GM23338 (cell line): ENCODE measurements at regions not wholly inside any gene's neighbourhood (a gene's known extent, or its start where the extent isn't known, plus 50 kb on each side); places are given as distances from the start of the nearest gene placed in this dataset.
A peak's percentile ranks its signal among the peaks of the same experiment; 100 is the strongest.

Source experiments
- ATAC-seq: fragments of 200-7000 bp; cut with Tn5 transposase; 3 replicates; pipeline ENCODE4 v1.9.1; 2020
- DNase-seq: peaks from one replicate; pipeline ENCODE4 v3.0.0-alpha.2; 2015; ENCODE audit warnings: low spot score
- H2AFZ ChIP-seq: fragments of 200-600 bp; sonication (generic); 2 replicates; pipeline ENCODE4 v1.8.0; 2016; ENCODE audit warnings: antibody characterized with exemption, mild to moderate bottlenecking, moderate library complexity
- H3F3A ChIP-seq: fragments of 200-600 bp; sonication (generic); replicated peaks from 2 replicates; pipeline ENCODE4 v1.8.0; 2017; ENCODE audit warnings: antibody characterized with exemption, mixed run types, low read depth
- H3K27ac ChIP-seq: fragments of 200-600 bp; sonication (generic); 2 replicates; pipeline ENCODE4 v1.6.1; 2016; ENCODE audit warnings: low read depth
- H3K27me3 ChIP-seq: fragments of 200-600 bp; sonication (generic); 2 replicates; pipeline ENCODE4 v1.8.0; 2016; ENCODE audit warnings: mild to moderate bottlenecking, mixed run types, moderate library complexity; ENCODE audit not compliant: insufficient read depth
- H3K36me3 ChIP-seq: fragments of 200-600 bp; sonication (generic); 2 replicates; pipeline ENCODE4 v1.8.0; 2016; ENCODE audit warnings: mild to moderate bottlenecking; ENCODE audit not compliant: insufficient read depth
- H3K4me1 ChIP-seq: fragments of 200-600 bp; sonication (generic); 2 replicates; pipeline ENCODE4 v1.8.0; 2016; ENCODE audit warnings: mild to moderate bottlenecking, moderate library complexity; ENCODE audit not compliant: insufficient read depth
- H3K4me2 ChIP-seq: fragments of 200-600 bp; sonication (generic); 2 replicates; pipeline ENCODE4 v1.7.1; 2017; ENCODE audit warnings: mixed run types
- H3K4me3 ChIP-seq: fragments of 200-600 bp; sonication (generic); 2 replicates; pipeline ENCODE4 v1.6.1; 2016; ENCODE audit warnings: mixed run types
- H3K79me2 ChIP-seq: fragments of 200-600 bp; sonication (generic); replicated peaks from 2 replicates; pipeline ENCODE4 v1.8.0; 2017; ENCODE audit warnings: mild to moderate bottlenecking; ENCODE audit not compliant: insufficient read depth
- H3K9me2 ChIP-seq: fragments of 200-600 bp; sonication (generic); 2 replicates; pipeline ENCODE4 v1.8.0; 2017; ENCODE audit not compliant: insufficient read depth
- H4K20me1 ChIP-seq: fragments of 200-600 bp; sonication (generic); replicated peaks from 2 replicates; pipeline ENCODE4 v1.8.0; 2017; ENCODE audit warnings: mild to moderate bottlenecking; ENCODE audit not compliant: insufficient read depth
- H3K27ac Mint-ChIP-seq: 2 replicates; pipeline ENCODE4 v1.8.0; 2020; ENCODE audit warnings: inconsistent platforms, mild to moderate bottlenecking, moderate library complexity, mixed read lengths
- H3K27me3 Mint-ChIP-seq: 3 replicates; pipeline ENCODE4 v1.8.0; 2022; ENCODE audit warnings: low read depth, mild to moderate bottlenecking, moderate library complexity, mixed read lengths, inconsistent platforms; ENCODE audit not compliant: insufficient read depth, poor library complexity
- H3K36me3 Mint-ChIP-seq: 3 replicates; pipeline ENCODE4 v1.8.0; 2021; ENCODE audit warnings: low read depth, mild to moderate bottlenecking, inconsistent platforms, moderate library complexity, mixed read lengths
- H3K4me1 Mint-ChIP-seq: 3 replicates; pipeline ENCODE4 v1.8.0; 2020; ENCODE audit warnings: mild to moderate bottlenecking, inconsistent platforms, mixed read lengths
- H3K4me3 Mint-ChIP-seq: 3 replicates; pipeline ENCODE4 v1.8.0; 2021; ENCODE audit warnings: moderate library complexity, mild to moderate bottlenecking, inconsistent platforms, mixed read lengths
- H3K9me3 Mint-ChIP-seq: 3 replicates; pipeline ENCODE4 v1.8.0; 2020; ENCODE audit warnings: moderate library complexity, mild to moderate bottlenecking, inconsistent platforms, mixed read lengths
- CREB1 ChIP-seq: fragments of 250-450 bp; sonication (Bioruptor Pico); IDR thresholded peaks from 2 replicates; pipeline ENCODE4 v1.5.0; 2020; ENCODE audit warnings: low read depth, mild to moderate bottlenecking, moderate library complexity
- EZH2 ChIP-seq: fragments of 200-600 bp; sonication (generic); IDR thresholded peaks from one replicate; pipeline ENCODE4 v1.8.0; 2017; ENCODE audit warnings: antibody characterized with exemption, mild to moderate bottlenecking, low read depth; ENCODE audit not compliant: unreplicated experiment
- EZH2phosphoT487 ChIP-seq: fragments of 200-600 bp; sonication (generic); IDR thresholded peaks from one replicate; pipeline ENCODE4 v1.8.1; 2018; ENCODE audit warnings: antibody characterized with exemption; ENCODE audit not compliant: unreplicated experiment
- JUNB ChIP-seq: IDR thresholded peaks from one replicate; pipeline ENCODE4 v1.6.1; 2016; ENCODE audit warnings: antibody characterized with exemption; ENCODE audit not compliant: unreplicated experiment
- NANOG ChIP-seq: IDR thresholded peaks from 2 replicates; pipeline ENCODE4 v1.6.1; 2016; ENCODE audit warnings: antibody characterized with exemption, borderline replicate concordance
- POLR2AphosphoS5 ChIP-seq: IDR thresholded peaks from 2 replicates; pipeline ENCODE4 v1.6.1; 2016; ENCODE audit warnings: antibody characterized with exemption, low read depth
- ZNF331 ChIP-seq: fragments of 250-450 bp; sonication (Bioruptor Pico); IDR thresholded peaks from 2 replicates; pipeline ENCODE4 v1.5.0; 2020; ENCODE audit warnings: low read depth, mild to moderate bottlenecking, moderate library complexity
- TF ChIP-seq, protein P1 (sequence below): IDR thresholded peaks from one replicate; pipeline ENCODE4 v1.6.1; 2018; ENCODE audit warnings: antibody characterized with exemption; ENCODE audit not compliant: unreplicated experiment
- TF ChIP-seq, protein P2 (sequence below): fragments of 250-450 bp; sonication (Bioruptor Pico); IDR thresholded peaks from 2 replicates; pipeline ENCODE4 v1.5.0; 2020; ENCODE audit warnings: mild to moderate bottlenecking, moderate library complexity
- TF ChIP-seq, protein P3 (sequence below): IDR thresholded peaks from 2 replicates; pipeline ENCODE4 v1.6.1; 2016; ENCODE audit warnings: antibody characterized with exemption

DNA sequence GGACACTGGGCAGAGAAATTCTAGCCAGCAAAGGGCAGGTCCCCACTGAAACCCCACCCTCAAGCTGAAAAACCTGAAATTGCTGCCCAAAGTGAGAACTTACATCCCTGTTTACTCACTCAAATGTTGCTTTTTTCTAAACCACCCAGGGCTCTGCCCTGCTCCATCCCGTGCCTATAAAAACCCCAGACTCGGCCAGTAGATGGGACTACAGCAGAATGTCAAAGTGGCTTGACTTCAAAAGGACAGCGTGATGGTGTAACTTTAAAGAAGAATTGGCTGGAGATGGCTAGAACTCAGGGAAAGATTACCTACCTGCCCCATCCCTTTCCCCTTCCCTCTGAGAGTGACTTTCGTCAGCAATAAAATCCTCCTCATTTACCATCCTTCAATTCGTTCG, 246.9 kb downstream of the PYDC2 start:
- no peaks in the 10 kb centered on the region for H4K20me1 ChIP-seq
- H3K9me3 Mint-ChIP-seq = peaks cover 4% of the 10 kb centered on the region; the same call in 1 of the 3 replicates
- peaks cover 12% of the 10 kb centered on the region; the same call in 2 of the 3 replicates for H3K36me3 Mint-ChIP-seq
- TF ChIP-seq ZNF331 = no peak
- no peak for TF ChIP-seq JUNB
- no peak for TF ChIP-seq POLR2AphosphoS5
- no peak for TF ChIP-seq EZH2
- TF ChIP-seq, protein P1, sequence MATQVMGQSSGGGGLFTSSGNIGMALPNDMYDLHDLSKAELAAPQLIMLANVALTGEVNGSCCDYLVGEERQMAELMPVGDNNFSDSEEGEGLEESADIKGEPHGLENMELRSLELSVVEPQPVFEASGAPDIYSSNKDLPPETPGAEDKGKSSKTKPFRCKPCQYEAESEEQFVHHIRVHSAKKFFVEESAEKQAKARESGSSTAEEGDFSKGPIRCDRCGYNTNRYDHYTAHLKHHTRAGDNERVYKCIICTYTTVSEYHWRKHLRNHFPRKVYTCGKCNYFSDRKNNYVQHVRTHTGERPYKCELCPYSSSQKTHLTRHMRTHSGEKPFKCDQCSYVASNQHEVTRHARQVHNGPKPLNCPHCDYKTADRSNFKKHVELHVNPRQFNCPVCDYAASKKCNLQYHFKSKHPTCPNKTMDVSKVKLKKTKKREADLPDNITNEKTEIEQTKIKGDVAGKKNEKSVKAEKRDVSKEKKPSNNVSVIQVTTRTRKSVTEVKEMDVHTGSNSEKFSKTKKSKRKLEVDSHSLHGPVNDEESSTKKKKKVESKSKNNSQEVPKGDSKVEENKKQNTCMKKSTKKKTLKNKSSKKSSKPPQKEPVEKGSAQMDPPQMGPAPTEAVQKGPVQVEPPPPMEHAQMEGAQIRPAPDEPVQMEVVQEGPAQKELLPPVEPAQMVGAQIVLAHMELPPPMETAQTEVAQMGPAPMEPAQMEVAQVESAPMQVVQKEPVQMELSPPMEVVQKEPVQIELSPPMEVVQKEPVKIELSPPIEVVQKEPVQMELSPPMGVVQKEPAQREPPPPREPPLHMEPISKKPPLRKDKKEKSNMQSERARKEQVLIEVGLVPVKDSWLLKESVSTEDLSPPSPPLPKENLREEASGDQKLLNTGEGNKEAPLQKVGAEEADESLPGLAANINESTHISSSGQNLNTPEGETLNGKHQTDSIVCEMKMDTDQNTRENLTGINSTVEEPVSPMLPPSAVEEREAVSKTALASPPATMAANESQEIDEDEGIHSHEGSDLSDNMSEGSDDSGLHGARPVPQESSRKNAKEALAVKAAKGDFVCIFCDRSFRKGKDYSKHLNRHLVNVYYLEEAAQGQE = no peak
- TF ChIP-seq, protein P2, sequence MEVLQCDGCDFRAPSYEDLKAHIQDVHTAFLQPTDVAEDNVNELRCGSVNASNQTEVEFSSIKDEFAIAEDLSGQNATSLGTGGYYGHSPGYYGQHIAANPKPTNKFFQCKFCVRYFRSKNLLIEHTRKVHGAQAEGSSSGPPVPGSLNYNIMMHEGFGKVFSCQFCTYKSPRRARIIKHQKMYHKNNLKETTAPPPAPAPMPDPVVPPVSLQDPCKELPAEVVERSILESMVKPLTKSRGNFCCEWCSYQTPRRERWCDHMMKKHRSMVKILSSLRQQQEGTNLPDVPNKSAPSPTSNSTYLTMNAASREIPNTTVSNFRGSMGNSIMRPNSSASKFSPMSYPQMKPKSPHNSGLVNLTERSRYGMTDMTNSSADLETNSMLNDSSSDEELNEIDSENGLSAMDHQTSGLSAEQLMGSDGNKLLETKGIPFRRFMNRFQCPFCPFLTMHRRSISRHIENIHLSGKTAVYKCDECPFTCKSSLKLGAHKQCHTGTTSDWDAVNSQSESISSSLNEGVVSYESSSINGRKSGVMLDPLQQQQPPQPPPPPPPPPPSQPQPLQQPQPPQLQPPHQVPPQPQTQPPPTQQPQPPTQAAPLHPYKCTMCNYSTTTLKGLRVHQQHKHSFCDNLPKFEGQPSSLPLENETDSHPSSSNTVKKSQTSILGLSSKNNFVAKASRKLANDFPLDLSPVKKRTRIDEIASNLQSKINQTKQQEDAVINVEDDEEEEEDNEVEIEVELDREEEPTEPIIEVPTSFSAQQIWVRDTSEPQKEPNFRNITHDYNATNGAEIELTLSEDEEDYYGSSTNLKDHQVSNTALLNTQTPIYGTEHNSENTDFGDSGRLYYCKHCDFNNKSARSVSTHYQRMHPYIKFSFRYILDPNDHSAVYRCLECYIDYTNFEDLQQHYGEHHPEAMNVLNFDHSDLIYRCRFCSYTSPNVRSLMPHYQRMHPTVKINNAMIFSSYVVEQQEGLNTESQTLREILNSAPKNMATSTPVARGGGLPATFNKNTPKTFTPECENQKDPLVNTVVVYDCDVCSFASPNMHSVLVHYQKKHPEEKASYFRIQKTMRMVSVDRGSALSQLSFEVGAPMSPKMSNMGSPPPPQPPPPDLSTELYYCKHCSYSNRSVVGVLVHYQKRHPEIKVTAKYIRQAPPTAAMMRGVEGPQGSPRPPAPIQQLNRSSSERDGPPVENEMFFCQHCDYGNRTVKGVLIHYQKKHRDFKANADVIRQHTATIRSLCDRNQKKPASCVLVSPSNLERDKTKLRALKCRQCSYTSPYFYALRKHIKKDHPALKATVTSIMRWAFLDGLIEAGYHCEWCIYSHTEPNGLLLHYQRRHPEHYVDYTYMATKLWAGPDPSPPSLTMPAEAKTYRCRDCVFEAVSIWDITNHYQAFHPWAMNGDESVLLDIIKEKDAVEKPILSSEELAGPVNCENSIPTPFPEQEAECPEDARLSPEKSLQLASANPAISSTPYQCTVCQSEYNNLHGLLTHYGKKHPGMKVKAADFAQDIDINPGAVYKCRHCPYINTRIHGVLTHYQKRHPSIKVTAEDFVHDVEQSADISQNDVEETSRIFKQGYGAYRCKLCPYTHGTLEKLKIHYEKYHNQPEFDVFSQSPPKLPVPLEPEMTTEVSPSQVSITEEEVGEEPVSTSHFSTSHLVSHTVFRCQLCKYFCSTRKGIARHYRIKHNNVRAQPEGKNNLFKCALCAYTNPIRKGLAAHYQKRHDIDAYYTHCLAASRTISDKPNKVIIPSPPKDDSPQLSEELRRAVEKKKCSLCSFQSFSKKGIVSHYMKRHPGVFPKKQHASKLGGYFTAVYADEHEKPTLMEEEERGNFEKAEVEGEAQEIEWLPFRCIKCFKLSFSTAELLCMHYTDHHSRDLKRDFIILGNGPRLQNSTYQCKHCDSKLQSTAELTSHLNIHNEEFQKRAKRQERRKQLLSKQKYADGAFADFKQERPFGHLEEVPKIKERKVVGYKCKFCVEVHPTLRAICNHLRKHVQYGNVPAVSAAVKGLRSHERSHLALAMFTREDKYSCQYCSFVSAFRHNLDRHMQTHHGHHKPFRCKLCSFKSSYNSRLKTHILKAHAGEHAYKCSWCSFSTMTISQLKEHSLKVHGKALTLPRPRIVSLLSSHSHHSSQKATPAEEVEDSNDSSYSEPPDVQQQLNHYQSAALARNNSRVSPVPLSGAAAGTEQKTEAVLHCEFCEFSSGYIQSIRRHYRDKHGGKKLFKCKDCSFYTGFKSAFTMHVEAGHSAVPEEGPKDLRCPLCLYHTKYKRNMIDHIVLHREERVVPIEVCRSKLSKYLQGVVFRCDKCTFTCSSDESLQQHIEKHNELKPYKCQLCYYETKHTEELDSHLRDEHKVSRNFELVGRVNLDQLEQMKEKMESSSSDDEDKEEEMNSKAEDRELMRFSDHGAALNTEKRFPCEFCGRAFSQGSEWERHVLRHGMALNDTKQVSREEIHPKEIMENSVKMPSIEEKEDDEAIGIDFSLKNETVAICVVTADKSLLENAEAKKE (CRISPR knock-in tag) = no peak
- no peak for TF ChIP-seq CREB1
- TF ChIP-seq NANOG = no peak
- TF ChIP-seq, protein P3, sequence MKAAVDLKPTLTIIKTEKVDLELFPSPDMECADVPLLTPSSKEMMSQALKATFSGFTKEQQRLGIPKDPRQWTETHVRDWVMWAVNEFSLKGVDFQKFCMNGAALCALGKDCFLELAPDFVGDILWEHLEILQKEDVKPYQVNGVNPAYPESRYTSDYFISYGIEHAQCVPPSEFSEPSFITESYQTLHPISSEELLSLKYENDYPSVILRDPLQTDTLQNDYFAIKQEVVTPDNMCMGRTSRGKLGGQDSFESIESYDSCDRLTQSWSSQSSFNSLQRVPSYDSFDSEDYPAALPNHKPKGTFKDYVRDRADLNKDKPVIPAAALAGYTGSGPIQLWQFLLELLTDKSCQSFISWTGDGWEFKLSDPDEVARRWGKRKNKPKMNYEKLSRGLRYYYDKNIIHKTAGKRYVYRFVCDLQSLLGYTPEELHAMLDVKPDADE = no peak
- TF ChIP-seq EZH2phosphoT487 = no peak
- H3K27me3 ChIP-seq = no peaks in the 10 kb centered on the region
- peak overlapping the region; percentile 56; the same call in 1 of the 2 replicates for H2AFZ ChIP-seq
- ATAC-seq = no peak
- H3K4me1 Mint-ChIP-seq = no peaks in the 10 kb centered on the region
- no peaks in the 10 kb centered on the region; the same call in 1 of the 2 replicates for H3K9me2 ChIP-seq
- no peaks in the 10 kb centered on the region for H3F3A ChIP-seq
- no peak overlapping the region for H3K4me2 ChIP-seq
- H3K79me2 ChIP-seq = no peaks in the 10 kb centered on the region
- H3K27ac ChIP-seq = no peak overlapping the region
- no peak overlapping the region for H3K4me3 ChIP-seq
- H3K27me3 Mint-ChIP-seq = peaks cover 5% of the 10 kb centered on the region
- H3K4me1 ChIP-seq = no peaks in the 10 kb centered on the region
- no peak overlapping the region for H3K4me3 Mint-ChIP-seq
- no peak overlapping the region for H3K27ac Mint-ChIP-seq
- no peaks in the 10 kb centered on the region for H3K36me3 ChIP-seq
- no peak for DNase-seq
